Urothelium cell line (cell line): ENCODE measurements at regions not wholly inside any gene's neighbourhood (a gene's known extent, or its start where the extent isn't known, plus 50 kb on each side); places are given as distances from the start of the nearest gene placed in this dataset.
"Not testable (repeated sequence)": the region's sequence is repeated elsewhere in the genome, so short reads cannot be mapped to it uniquely, and the experiment has no call there.

Experiments
- DNase-seq: peaks from one replicate; pipeline ENCODE4 v3.0.0; 2011; ENCODE audit warnings: low spot score, mixed read lengths
- FAIRE-seq: peaks from 2 replicates; lab custom pipeline; 2011; peaks lifted over from hg19 to GRCh38; lab: Jason Lieb, UNC

- no peak for DNase-seq
- no peak for FAIRE-seq
Observed at GRCh38 chr4:18444206-18444605, 422.7 kb upstream of the LCORL start.

- no peak for DNase-seq
- no peak for FAIRE-seq
Observed at GRCh38 chr4:18442957-18443356, 421.4 kb upstream of the LCORL start.

- FAIRE-seq (no peak), DNase-seq (no peak)
Observed at GRCh38 chr4:18441676-18442075, 420.1 kb upstream of the LCORL start.

DNA sequence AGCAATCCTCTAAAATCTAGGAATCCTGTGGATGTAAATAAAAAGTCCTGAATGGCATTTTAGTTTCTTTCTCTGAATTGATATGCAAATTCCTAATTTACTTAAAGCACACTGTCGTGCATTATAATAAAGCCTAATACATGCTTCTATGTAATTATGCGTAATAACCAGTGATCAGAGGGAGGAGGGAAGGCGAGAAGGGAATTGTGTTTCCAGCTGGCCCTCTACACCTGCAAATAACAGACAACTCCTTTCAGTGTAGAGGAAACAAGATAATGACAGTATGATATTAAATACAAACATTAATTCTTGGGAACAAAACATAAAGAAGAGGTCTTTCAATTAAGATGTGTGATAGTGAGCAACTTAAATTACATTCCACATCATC lies 419.6 kb upstream of the LCORL start:
- no peak for FAIRE-seq
- DNase-seq = no peak

DNA sequence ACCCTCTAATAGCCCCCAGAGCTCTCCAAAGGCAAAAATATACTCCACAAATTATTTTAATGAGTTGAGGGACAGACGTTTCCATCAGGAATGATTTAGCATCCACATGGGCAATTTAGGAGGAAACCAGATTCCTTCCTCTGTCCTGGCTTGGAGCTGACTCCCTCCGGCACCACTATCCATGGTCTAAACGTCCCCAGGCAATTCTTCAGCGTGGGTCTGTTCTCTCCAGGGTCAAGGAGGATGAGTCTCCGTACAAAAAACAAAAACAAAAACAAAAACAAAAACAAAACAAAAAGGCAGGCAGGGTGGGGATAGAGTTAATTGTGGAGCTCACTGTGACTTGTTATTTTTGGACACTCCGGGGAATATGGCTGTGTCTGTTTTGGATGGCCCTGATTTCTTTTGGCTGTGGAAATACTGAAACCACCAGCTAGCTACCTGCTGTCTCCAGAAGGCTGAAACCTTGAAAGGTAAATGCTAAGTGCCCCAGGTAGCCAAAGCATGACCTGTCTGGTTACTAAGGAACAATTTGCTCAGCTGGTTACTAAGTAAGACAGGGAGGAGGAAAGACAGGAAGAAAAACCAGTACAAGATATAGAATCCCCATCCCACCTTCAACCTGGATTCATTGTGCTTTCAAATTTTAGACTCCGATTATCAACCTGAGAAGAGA lies 419.1 kb upstream of the LCORL start:
- FAIRE-seq (no peak), DNase-seq (no peak)

DNA sequence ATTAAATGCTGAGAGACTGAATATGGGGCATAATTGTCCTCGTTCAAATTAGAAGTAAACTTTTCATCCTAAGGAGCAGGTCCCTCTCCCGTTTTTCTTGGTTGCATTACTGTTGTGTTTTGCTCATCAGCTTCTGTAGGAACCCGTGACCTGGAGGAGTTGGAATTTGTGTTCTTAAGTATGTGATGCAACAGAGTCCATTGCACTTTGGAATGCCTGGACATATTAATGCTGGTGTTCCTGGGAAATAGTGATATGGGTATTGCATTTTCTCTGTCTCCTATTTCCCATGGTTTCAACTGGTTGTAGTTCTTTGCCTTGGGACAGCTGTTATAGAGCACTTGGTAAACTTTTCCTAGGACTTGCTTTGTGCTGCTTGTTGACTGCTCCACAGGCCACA lies 417.8 kb upstream of the LCORL start:
- no peak for FAIRE-seq
- no peak for DNase-seq

DNA sequence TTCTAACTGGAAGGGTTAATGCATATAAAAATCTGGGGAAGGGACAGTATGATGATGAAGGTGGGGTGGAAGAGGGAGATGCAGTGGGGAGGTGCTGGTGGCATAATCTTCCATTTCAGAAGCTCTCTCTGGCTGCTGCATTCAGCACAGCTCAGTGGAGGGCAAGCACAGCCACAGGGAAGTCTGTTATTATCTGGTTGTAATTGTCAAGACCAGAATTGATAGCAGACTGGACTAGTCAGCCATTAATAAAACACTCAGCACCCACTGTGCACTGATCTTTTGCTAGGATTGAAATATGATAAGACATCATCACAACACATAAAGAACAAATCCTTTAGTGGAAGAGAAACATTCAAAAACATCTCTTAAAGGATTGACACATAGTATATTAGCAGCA lies 414.2 kb upstream of the LCORL start:
- DNase-seq (no peak), FAIRE-seq (no peak)

DNA sequence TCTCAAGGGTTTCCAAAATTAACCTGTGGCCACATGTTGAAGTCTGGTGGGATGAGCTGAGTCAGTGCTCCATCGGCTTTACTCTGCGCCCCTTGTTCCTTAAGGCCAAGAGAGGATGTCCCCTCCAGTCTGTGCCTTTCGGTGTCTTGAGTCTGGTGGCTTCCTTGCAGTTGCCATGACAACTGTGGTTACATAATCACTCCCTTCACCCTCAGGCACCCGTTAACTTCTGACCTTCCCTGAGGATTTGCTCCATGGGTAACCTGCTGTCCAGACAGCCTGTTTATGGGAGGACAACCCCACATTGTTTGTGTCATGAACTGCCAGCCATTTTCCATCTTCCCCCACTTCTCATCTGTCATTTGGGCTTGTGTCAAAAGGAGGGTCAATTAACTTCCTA lies 401.1 kb upstream of the LCORL start:
- FAIRE-seq = no peak

GRCh38 chr4:18421519-18421918 lies 400.0 kb upstream of the LCORL start:
- no peak for DNase-seq
- no peak for FAIRE-seq

More for the DNA sequence above, 401.1 kb upstream of the LCORL start:
- no peak for DNase-seq

DNA sequence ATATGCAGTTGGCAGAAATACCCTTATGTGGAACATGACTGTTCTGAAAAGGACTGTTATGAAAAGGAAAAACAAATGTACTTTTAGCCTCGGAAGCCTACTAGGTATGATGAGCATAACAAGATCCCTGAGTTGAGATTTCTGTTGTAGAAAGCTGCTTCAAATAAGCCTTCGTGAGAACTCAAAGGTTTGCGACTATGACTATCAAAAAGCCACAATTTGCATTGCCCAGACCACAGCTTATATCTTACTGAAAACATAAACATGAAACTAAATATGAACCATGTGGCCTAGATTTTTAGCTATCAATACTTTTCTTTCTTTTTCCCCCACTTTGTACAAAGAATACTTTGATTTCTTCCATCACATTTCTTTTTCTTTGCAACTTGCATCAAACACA lies 398.2 kb upstream of the LCORL start:
- FAIRE-seq (no peak), DNase-seq (no peak)

GRCh38 chr4:18418195-18418898 lies 396.8 kb upstream of the LCORL start:
- not testable (repeated sequence) for DNase-seq, FAIRE-seq

DNA sequence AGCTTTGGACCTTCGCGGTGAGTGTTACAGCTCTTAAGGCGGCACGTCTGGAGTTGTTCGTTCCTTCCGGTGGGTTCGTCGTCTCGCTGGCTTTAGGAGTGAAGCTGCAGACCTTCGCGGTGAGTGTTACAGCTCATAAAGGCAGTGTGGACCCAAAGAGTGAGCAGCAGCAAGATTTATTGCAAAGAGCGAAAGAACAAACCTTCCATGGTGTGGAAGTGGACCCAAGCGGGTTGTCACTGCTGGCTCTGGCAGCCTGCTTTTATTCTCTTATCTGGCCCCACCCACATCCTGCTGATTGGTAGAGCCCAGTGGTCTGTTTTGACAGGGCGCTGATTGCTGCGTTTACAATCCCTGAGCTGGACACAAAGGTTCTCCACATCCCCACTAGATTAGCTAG lies 396.1 kb upstream of the LCORL start:
- not testable (repeated sequence) for FAIRE-seq, DNase-seq

GRCh38 chr4:18406264-18406663 lies 384.7 kb upstream of the LCORL start:
- no peak for FAIRE-seq

GRCh38 chr4:18405054-18405453 lies 383.5 kb upstream of the LCORL start:
- FAIRE-seq (no peak), DNase-seq (no peak)

More at GRCh38 chr4:18406264-18406663, 384.7 kb upstream of the LCORL start:
- DNase-seq = no peak

GRCh38 chr4:18404642-18405041 lies 383.1 kb upstream of the LCORL start:
- FAIRE-seq (no peak), DNase-seq (no peak)

- FAIRE-seq = no peak
Observed at GRCh38 chr4:18403327-18403726, 381.8 kb upstream of the LCORL start.

DNA sequence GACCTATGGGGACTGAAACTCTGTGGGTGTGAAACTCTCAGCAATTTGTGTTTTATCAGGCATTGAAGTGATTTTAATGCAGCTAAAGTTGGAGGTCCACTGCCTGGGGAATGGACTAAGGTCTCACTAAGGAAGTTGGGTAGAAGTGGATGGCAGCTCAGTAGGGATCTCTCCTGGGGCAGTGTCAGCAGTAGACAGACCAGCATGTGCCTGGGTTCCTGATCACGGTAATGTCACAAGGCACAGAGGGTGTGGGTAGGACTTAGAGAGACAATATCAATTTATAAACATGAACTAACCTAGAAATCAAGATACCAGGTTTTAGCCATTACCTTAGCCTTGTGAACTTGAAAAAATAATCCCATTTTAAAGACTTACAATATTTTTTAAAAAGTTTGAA lies 380.3 kb upstream of the LCORL start:
- FAIRE-seq = no peak
- no peak for DNase-seq

More at GRCh38 chr4:18403327-18403726, 381.8 kb upstream of the LCORL start:
- no peak for DNase-seq

DNA sequence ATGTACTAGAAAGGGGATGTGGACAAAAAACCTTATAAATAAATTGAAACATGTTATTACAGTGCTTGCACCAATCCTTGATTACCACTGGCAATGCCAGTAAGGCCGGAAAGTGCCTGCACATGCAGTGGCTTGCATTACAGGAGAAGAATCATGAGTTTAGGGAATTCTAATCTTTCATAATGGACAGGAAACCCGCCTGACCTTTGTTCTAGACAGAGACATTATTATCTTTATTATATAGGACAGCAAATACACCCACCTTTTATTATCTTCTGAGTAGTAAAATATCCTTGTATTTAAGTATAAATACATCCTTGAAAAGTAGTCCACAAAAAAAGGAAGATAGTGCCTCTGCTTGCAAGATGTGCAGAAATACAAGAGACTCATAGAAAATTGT lies 379.9 kb upstream of the LCORL start:
- DNase-seq (no peak), FAIRE-seq (no peak)

DNA sequence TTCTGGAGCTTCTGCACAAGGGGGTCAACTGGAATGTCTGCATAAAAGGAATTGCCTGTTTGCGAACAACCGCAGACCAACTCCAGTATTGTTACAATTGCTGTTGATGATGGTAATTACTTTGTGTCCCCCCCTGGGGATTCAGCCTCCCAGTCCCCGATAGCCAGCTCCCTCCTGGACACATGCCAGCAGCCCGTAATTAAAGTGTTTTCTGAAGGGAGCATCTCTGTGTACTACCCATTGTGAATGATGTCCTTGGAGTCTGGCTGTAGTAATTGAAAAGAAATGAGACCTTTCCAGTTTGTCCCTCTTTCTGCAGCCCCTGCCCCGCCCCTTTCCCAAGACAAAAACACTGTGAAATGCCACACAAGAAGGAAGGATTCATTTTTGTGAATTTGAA lies 377.1 kb upstream of the LCORL start:
- no peak for FAIRE-seq
- no peak for DNase-seq

DNA sequence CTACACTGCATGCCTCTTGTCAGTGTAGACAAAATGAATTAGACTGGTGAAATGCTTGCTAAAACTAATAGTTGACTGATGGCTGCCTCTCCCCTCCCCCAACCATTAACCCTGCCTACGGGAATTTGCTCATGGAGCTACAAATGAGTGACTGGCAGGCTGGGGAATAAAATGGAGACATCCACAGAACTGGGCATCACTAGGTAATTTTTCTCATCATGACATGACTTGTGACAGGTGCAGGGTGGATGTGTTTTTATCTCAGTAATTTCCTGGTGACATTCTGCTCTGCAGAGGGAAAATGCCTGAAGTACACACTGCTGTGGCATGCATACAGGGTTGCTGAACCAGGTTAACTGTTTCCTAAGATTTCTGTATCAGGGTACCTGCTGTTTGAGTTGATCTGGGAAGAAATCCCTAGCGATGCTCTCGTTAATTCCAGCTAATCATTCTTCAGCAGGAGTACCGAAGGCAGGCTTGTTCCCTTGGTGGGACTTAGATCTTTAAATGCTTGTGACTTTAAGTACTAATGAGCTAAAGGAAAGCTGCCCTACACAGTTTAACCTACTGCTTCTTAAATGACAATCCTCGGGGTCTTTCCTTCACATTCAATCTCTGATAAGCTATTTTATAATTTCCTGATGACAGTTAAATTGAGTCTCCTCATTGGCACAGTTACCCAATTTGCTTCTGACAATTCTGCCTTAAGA lies 376.3 kb upstream of the LCORL start:
- no peak for FAIRE-seq

GRCh38 chr4:18394656-18395055 lies 373.1 kb upstream of the LCORL start:
- no peak for FAIRE-seq
- no peak for DNase-seq

More for the DNA sequence above, 376.3 kb upstream of the LCORL start:
- no peak for DNase-seq

DNA sequence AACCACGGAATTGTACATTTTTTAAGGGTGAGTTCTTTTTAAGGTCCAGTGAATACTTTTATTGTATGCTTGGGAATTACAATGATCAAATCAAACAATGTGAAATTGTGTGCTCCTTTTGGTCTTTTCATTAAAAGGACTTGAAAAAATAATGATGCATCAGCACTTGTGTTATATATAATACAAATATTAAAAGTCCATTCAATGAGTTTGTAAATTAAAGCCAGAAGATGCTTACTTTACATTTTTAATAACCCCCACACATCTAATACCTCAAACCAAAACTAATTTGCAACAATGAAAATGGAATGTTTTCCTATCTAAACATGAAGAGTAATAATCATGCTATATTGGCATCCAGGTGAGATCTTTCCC lies 369.8 kb upstream of the LCORL start:
- DNase-seq = no peak
- FAIRE-seq = no peak
